Stimulated activated naive CD8-positive, alpha-beta T cell treated with anti-CD3 and anti-CD28 coated beads, Interleukin-15, amount 100 ng/mL, for 72 hours (primary cell): ENCODE measurements at regions not wholly inside any gene's neighbourhood (a gene's known extent, or its start where the extent isn't known, plus 50 kb on each side); places are given as distances from the start of the nearest gene placed in this dataset.
A peak's percentile ranks its signal among the peaks of the same experiment; 100 is the strongest.
"Not testable (repeated sequence)": the region's sequence is repeated elsewhere in the genome, so short reads cannot be mapped to it uniquely, and the experiment has no call there.

ENCODE experiments used
- ATAC-seq: fragments of 150-1000 bp; cut with Tn5 transposase; 2 replicates; pipeline ENCODE4 v1.10.0; 2021; ENCODE audit warnings: mild to moderate bottlenecking, moderate library complexity
- DNase-seq, 2 donors: peaks; one replicate each; pipeline ENCODE4 v3.0.0; 2021 to 2022
- H3K27ac Mint-ChIP-seq, 2 donors: one replicate each; pipeline ENCODE4 v1.8.0; 2022; ENCODE audit warnings: mild to moderate bottlenecking in 2 of 2, mixed read lengths in 2 of 2, moderate library complexity in 2 of 2
- H3K27me3 Mint-ChIP-seq: one replicate; pipeline ENCODE4 v1.8.0; 2022; ENCODE audit warnings: mixed read lengths
- H3K4me1 Mint-ChIP-seq: one replicate; pipeline ENCODE4 v1.8.0; 2022; ENCODE audit warnings: mild to moderate bottlenecking, mixed read lengths
- H3K4me3 Mint-ChIP-seq, 2 donors: one replicate each; pipeline ENCODE4 v1.8.0; 2022; ENCODE audit warnings: mild to moderate bottlenecking in 2 of 2, mixed read lengths in 2 of 2, moderate library complexity in 1 of 2
- H3K9me3 Mint-ChIP-seq, 2 donors: one replicate each; pipeline ENCODE4 v1.8.0; 2022; ENCODE audit warnings: mixed read lengths in 2 of 2

GRCh38 chr19:28310829-28311228 lies 902.1 kb downstream of the UQCRFS1 start:
- H3K9me3 Mint-ChIP-seq, H3K27ac Mint-ChIP-seq, ATAC-seq, H3K27me3 Mint-ChIP-seq, DNase-seq, H3K4me3 Mint-ChIP-seq, H3K4me1 Mint-ChIP-seq: not testable (repeated sequence)

GRCh38 chr19:28309070-28309469 lies 903.9 kb downstream of the UQCRFS1 start:
- Mint-ChIP-seq H3K27ac (no peak overlapping the region), H3K27me3 (no peaks in the 10 kb centered on the region)

GRCh38 chr19:28307963-28308362 lies 905.0 kb downstream of the UQCRFS1 start:
- H3K27ac Mint-ChIP-seq = no peak overlapping the region
- no peak overlapping the region for H3K4me3 Mint-ChIP-seq
- peaks cover 0 to 7% of the 10 kb centered on the region in 2 donors for H3K9me3 Mint-ChIP-seq
- no peaks in the 10 kb centered on the region for H3K27me3 Mint-ChIP-seq
- no peaks in the 10 kb centered on the region for H3K4me1 Mint-ChIP-seq
- no peak for DNase-seq
- ATAC-seq = no peak

More at GRCh38 chr19:28309070-28309469, 903.9 kb downstream of the UQCRFS1 start:
- no peaks in the 10 kb centered on the region for H3K4me1 Mint-ChIP-seq
- H3K4me3 Mint-ChIP-seq = no peak overlapping the region
- ATAC-seq = no peak
- peaks cover 0 to 7% of the 10 kb centered on the region in 2 donors for H3K9me3 Mint-ChIP-seq
- no peak for DNase-seq

- Mint-ChIP-seq H3K4me3 (no peak overlapping the region), H3K9me3 (peaks cover 0 to 7% of the 10 kb centered on the region in 2 donors), H3K27ac (no peak overlapping the region), H3K4me1 (no peaks in the 10 kb centered on the region), H3K27me3 (no peaks in the 10 kb centered on the region)
- ATAC-seq (no peak), DNase-seq (no peak)
These were observed 905.5 kb downstream of the UQCRFS1 start for GRCh38 chr19:28307487-28307886.

DNA sequence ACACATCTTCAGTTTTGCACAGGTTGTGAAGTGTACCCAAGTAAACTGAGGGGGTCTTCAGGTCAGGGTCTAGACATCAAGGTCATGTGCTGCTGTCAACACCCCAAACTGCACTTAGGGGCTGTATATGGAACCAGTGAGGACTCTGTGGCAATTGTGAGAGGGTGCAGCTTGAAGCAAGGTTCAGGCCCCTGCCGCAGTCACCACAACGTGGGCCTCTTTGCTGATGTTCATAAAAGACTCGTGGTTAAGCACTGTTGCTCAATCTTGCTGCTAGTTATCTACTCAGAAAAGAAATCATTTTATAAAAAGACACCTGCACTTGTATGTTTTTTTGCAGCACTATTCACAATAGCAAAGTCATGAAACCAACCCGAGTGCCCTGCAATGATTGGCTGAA lies 907.4 kb downstream of the UQCRFS1 start:
- H3K27me3 Mint-ChIP-seq = no peaks in the 10 kb centered on the region
- no peaks in the 10 kb centered on the region for H3K4me1 Mint-ChIP-seq

DNA sequence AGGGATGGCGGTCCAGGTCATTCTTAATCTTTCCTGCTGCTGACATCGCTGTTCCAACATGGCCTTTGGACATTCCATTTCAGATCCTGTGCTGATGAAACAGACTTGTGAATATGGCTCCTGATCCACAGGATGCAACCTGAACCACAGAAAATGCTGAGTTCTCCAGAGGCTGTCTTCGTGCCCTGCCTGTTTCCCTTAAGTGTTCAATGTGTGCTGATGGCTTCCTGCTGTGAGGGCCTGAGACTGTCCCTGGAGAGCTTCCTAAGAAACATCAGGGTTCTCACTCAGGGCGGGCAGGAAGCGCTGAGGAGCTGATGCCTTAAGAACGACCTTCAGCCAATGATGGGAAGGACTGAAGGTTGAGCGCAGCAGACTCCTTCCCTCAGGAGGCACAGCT lies 909.4 kb downstream of the UQCRFS1 start:
- peaks cover 0 to 7% of the 10 kb centered on the region in 2 donors for H3K9me3 Mint-ChIP-seq
- DNase-seq (no peak), ATAC-seq (no peak)
- no peaks in the 10 kb centered on the region for H3K27me3 Mint-ChIP-seq
- peak overlapping the region in 1 of 2 donors; percentile 31 for H3K27ac Mint-ChIP-seq
- H3K4me1 Mint-ChIP-seq = no peaks in the 10 kb centered on the region
- H3K4me3 Mint-ChIP-seq = no peak overlapping the region

More for the DNA sequence above, 907.4 kb downstream of the UQCRFS1 start:
- H3K4me3 Mint-ChIP-seq = no peak overlapping the region
- ATAC-seq (no peak), DNase-seq (no peak)
- H3K9me3 Mint-ChIP-seq = peaks cover 0 to 7% of the 10 kb centered on the region in 2 donors
- H3K27ac Mint-ChIP-seq = no peak overlapping the region

- Mint-ChIP-seq H3K4me3 (no peak overlapping the region), H3K27me3 (no peaks in the 10 kb centered on the region), H3K27ac (no peak overlapping the region), H3K4me1 (no peaks in the 10 kb centered on the region), H3K9me3 (peaks cover 0 to 7% of the 10 kb centered on the region in 2 donors)
- ATAC-seq = no peak
- DNase-seq = no peak
These were observed 911.0 kb downstream of the UQCRFS1 start for GRCh38 chr19:28301961-28302360.

DNA sequence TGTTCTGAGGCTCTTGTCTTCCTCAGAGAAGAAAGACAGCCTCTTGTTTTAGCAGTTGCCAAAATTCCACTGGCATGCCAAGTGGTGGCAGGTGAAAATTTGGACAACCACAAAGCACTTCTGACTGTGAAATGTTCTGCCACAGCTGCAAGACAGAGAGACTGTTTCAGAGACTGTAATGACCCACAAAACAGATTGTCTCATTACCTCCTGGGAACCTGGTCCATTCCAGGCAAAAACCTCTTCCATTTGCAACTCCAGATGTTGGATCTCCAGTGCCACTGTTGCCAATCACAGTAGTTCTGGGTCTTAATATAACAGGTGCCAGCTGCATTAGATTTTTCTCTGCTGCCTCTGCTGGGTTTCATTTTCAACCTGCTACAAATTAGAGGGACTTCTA lies 911.5 kb downstream of the UQCRFS1 start:
- H3K9me3 Mint-ChIP-seq = peaks cover 0 to 7% of the 10 kb centered on the region in 2 donors
- no peak for DNase-seq
- no peaks in the 10 kb centered on the region for H3K4me1 Mint-ChIP-seq
- H3K27me3 Mint-ChIP-seq = no peaks in the 10 kb centered on the region
- H3K4me3 Mint-ChIP-seq = no peak overlapping the region
- no peak overlapping the region for H3K27ac Mint-ChIP-seq
- ATAC-seq = no peak

- Mint-ChIP-seq H3K4me1 (no peaks in the 10 kb centered on the region), H3K27ac (no peak overlapping the region), H3K27me3 (no peaks in the 10 kb centered on the region), H3K9me3 (no peaks in the 10 kb centered on the region), H3K4me3 (no peak overlapping the region)
- ATAC-seq (no peak), DNase-seq (no peak)
These were observed 913.3 kb downstream of the UQCRFS1 start for GRCh38 chr19:28299649-28300048.

- Mint-ChIP-seq H3K4me1 (no peaks in the 10 kb centered on the region), H3K9me3 (no peaks in the 10 kb centered on the region), H3K27me3 (no peaks in the 10 kb centered on the region), H3K4me3 (no peak overlapping the region), H3K27ac (no peak overlapping the region)
- ATAC-seq (no peak), DNase-seq (no peak)
These were observed 915.3 kb downstream of the UQCRFS1 start for GRCh38 chr19:28297586-28298157.

DNA sequence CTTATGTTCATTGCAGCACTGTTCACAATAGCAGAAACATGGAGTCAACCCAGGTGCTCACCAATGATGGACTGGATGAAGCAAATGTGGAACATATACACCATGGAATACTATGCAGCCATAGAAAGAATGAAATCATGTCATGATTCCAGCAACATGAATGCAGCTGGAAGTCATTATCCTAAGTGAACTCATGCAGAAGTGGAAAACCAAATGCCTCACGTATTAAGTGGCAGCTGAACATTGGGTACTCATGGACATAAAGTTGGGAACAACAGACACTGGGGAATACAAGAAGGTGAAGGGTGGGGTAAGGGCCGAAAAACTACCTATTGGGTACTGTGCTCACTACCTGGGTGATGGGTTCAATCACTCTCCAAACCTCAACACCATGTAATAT lies 915.9 kb downstream of the UQCRFS1 start:
- Mint-ChIP-seq H3K9me3 (no peaks in the 10 kb centered on the region), H3K27me3 (no peaks in the 10 kb centered on the region), H3K4me3 (no peak overlapping the region), H3K27ac (no peak overlapping the region), H3K4me1 (no peaks in the 10 kb centered on the region)
- DNase-seq = no peak
- ATAC-seq = no peak

- H3K4me1 Mint-ChIP-seq = no peaks in the 10 kb centered on the region
- H3K27me3 Mint-ChIP-seq = no peaks in the 10 kb centered on the region
- DNase-seq = no peak
- no peak for ATAC-seq
- no peak overlapping the region for H3K27ac Mint-ChIP-seq
- H3K4me3 Mint-ChIP-seq = no peak overlapping the region
- no peaks in the 10 kb centered on the region for H3K9me3 Mint-ChIP-seq
These were observed 916.4 kb downstream of the UQCRFS1 start for GRCh38 chr19:28296506-28296905.

GRCh38 chr19:28294975-28295374 lies 918.0 kb downstream of the UQCRFS1 start:
- not testable (repeated sequence) for ATAC-seq

GRCh38 chr19:28294395-28294794 lies 918.6 kb downstream of the UQCRFS1 start:
- Mint-ChIP-seq H3K27me3 (no peaks in the 10 kb centered on the region), H3K27ac (no peak overlapping the region), H3K9me3 (no peaks in the 10 kb centered on the region), H3K4me3 (no peak overlapping the region), H3K4me1 (no peaks in the 10 kb centered on the region)
- no peak for DNase-seq
- no peak for ATAC-seq

More at GRCh38 chr19:28294975-28295374, 918.0 kb downstream of the UQCRFS1 start:
- H3K9me3 Mint-ChIP-seq, H3K4me1 Mint-ChIP-seq, H3K27ac Mint-ChIP-seq, H3K4me3 Mint-ChIP-seq, H3K27me3 Mint-ChIP-seq, DNase-seq: not testable (repeated sequence)

GRCh38 chr19:28293685-28294084 lies 919.3 kb downstream of the UQCRFS1 start:
- Mint-ChIP-seq H3K4me1 (no peaks in the 10 kb centered on the region), H3K9me3 (no peaks in the 10 kb centered on the region), H3K27ac (no peak overlapping the region), H3K27me3 (no peaks in the 10 kb centered on the region), H3K4me3 (no peak overlapping the region)
- DNase-seq (no peak), ATAC-seq (no peak)

DNA sequence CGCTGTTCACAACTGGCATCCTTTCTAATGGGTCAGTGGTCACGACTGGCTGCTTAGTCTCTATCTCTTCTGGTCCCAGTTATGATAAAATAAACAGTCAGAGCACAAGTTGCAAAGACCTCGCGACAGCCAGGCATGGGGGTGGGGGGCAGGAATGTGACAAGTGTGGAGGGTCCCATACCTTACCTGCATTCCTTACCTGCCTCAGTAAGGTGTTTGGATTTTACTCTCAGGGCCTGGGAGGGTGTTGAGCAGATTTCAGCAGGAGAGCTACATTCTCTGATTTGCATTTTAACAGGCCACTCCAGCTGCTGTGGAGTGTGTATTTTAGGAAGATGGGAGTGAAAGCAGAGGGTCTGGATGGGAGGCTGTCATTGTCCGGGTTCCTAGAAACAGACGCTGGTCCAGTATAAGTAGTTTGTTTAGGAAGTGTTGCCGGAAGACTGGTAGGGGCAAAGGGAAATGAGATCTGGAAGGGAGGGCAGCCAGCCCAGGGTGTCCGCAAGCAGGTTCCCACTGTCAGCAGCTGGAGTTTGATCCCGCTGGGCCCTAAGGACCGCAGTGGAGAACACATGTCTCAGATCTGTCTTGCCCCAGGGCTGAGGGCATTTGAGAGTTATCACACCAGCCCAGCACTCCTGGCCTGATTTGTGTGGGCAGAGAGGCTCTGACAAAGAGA lies 920.0 kb downstream of the UQCRFS1 start:
- no peak for ATAC-seq
- Mint-ChIP-seq H3K9me3 (no peaks in the 10 kb centered on the region), H3K27ac (peak overlapping the region in 1 of 2 donors; percentile 44), H3K4me1 (no peaks in the 10 kb centered on the region), H3K4me3 (no peak overlapping the region), H3K27me3 (no peaks in the 10 kb centered on the region)
- no peak for DNase-seq

DNA sequence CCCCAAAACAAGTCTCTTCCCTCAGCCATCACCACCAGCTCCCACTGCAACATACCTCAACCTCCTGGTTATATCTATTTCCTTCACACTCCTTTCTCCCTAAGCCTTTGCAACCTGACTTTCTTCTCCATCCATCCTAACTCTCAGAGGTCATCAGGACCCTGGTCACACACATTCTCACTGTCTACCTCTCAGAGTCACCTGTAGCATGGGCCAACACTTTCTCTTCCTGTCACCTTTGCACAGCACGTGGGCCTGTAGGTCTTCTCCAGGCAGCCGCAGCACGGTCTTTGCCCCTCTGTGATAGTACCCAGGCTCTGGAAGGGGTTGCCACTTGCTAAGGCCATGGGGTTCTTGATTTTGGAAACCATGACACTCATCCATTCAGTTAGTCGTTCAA lies 921.1 kb downstream of the UQCRFS1 start:
- DNase-seq = no peak
- no peak overlapping the region for H3K4me3 Mint-ChIP-seq
- ATAC-seq = no peak
- no peaks in the 10 kb centered on the region for H3K4me1 Mint-ChIP-seq
- peaks cover 5 to 8% of the 10 kb centered on the region in 2 donors for H3K9me3 Mint-ChIP-seq
- no peaks in the 10 kb centered on the region for H3K27me3 Mint-ChIP-seq
- H3K27ac Mint-ChIP-seq = peak overlapping the region in 1 of 2 donors; percentile 5
